Stimulated activated CD8-positive, alpha-beta memory T cell treated with anti-CD3 and anti-CD28 coated beads, Interleukin-12 subunit alpha, Interleukin-12 subunit beta, amount 100 ng/mL, for 4 hours (primary cell): ENCODE measurements at regions not wholly inside any gene's neighbourhood (a gene's known extent, or its start where the extent isn't known, plus 50 kb on each side); places are given as distances from the start of the nearest gene placed in this dataset.

Source experiments
- DNase-seq: peaks from one replicate; pipeline ENCODE4 v3.0.0-alpha.2; 2020; ENCODE audit warnings: low read depth

DNA sequence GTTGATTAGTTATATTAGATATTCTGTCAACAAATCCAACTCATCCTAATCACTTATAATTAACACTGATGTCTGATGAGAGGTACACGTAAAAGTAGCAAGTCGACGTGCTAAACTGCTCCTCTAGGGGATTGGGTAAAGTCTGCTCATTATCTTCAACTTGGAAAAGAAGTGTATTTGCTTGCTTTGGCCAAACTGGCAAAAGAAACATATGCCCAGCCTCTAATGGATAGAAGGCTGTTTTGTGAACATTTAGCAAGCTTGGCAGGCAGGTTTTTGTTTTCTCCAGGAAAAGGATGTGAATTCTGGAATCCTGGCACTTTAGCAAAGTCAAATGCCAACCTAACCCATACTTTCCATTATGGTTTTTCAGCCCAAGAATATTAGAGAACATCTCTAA, 264.8 kb downstream of the TBL1XR1 start:
- no peak for DNase-seq

DNA sequence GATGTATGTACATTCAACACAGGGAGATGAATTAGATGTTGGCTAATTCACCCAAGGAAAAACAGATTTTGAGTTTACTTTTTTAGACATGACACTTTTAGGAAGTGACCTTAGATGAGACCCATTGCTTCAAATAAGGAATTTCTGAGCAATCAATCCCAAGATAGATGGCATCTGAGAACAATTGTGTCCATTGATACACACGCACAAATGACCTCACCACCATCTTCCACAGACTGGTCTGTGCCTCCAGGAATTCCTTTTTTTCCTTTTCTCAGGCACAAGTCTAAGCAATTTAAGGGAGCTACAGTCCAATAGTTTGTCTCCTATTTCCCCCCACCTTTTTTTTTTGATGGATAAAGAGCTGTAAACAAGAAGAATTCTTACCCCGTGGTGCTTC, 265.3 kb downstream of the TBL1XR1 start:
- no peak for DNase-seq

DNA sequence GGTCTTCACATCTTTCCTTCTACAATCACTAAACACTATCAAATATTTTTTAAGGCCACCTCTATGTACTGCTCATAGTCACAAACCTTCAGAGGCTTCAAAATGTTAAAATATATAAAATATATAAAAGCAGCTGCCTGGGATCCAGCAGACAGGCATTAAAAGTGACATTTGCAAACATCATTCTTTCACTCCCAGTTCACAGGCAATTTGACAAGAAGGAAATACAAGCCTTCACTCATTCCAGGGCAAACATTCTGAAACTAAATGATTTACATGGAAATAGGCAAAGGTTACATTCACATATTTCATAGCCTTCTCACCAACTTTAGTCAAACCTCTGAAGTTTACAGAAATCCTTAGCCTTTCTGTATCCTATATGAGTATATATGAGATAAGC, 266.3 kb downstream of the TBL1XR1 start:
- no peak for DNase-seq

DNA sequence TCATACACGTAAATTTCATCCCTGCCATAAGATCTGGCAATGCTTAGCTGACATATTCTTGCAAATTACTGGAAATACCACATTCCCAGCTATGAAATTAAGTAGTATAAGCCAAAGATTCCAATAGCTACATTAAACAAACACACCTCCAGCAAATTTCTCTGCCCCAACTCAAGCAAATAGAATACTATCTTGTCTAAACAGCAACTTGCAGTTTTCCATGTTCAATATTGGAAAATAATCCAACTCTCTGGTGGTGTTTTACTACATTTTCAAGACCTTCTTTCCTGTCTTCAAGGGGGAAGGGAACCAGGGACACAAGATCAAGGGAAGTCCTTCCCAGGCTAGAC, 268.7 kb downstream of the TBL1XR1 start:
- DNase-seq, result no peak

DNA sequence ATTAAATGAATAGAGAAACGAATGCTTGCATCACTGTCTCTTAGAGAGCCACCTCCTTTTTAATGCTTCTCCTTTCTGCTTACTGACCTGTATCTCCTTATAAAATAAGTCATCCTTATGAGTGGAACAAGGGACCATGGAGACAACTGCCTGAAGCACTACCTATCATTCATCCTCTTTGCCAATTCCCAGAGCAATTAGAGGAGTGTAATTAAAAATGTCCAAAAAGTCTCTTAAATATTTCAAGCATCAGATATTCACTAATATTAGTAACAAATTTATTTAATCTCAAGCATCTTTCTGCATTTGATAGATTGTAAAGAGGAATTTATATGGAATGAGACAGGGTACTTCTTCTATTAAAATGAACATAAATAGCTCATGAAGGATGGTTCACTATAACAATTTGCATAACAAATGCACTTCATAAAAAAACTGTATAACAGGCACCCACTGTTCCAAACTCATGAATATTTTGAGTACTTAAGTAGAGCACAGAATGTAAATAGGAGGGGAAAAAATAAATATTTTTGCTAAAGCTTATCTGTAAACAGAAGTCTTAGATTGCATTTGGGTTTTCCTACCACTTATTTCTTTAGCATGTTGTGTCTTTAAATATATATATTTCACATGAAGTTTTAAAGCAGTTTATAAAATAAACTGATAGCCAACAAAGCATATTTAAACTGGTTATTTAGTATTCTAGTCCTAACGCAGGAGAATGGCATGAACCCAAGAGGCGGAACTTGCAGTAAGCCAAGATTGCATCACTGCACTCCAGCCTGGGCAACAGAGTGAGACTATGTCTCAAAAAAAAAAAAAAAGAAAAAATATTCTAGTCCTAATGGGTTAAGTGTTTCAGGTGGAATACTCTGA, 269.3 kb downstream of the TBL1XR1 start:
- no peak for DNase-seq

DNA sequence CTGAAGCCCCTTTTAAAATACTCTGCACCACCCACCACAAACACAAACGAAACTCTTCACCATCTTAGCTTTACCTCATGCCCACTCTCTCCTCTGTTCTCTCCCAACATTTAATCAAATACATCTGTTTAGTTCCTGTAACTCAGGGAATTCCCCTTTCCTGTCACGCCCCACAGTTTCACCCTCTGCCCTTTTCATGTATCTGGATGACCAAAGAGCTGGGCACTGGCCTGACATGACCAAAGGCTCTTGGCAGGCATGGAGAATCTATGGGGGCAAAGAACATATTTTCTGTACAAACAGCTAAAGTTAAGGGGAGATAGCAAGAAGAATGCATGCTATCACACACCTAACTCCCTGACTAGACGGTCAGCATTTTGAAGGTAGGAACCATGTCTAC, 270.0 kb downstream of the TBL1XR1 start:
- DNase-seq, result no peak

DNA sequence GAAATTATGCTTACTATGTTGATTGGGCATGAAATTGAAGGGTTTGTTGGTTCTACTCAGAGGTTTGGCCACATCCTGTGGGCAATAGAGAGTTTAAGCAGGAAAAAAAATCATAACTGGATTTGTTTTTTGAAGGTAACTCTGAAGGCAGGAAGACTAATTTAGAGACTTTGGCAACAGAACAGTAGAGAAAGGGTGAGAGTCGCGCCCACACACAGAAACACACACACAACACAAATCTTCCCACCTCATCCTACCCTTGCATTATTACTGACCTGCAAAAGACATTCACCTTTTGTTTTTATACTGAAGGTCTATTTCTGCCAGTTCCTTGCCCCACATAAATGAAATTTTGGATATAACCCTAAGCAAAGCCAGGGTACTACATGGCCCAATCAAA, 270.6 kb downstream of the TBL1XR1 start:
- no peak for DNase-seq

DNA sequence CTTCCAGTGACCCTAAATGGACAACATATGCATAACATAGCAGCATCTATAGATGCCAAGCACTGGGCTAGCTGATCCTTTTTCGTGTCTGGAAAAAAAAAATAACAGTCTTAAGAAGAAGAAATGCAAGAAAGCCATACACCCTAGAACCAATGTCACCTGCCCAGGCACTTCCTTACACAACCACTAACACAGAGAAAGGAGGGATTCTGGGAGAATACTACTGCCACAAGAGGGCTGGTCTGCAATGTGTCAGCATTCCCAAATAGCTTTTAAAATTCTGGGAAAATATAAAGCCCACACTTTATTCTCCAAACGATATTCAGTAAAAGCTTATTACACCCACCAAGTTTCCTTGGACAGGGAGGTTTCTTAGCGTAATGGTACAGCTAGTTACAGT, 271.2 kb downstream of the TBL1XR1 start:
- DNase-seq, result no peak

DNA sequence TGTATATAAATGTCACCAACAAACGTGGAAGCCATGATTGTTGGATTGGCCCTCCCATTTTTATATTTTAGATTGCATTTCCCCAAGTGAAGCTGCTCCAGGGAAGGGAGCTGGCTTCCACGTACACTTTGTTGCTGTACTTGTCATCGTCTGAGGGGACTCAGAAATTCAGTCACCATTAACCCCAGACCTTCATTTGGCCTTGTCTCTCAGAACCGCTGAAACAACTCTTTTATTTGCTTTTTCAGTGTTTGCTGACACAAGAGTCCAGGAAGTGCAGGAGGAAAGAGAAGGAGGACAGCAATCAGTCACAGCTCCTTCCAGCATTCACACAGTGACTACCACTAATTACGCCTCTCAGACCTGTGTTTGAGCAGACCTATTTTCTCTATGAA, 276.5 kb downstream of the TBL1XR1 start:
- DNase-seq, result no peak

DNA sequence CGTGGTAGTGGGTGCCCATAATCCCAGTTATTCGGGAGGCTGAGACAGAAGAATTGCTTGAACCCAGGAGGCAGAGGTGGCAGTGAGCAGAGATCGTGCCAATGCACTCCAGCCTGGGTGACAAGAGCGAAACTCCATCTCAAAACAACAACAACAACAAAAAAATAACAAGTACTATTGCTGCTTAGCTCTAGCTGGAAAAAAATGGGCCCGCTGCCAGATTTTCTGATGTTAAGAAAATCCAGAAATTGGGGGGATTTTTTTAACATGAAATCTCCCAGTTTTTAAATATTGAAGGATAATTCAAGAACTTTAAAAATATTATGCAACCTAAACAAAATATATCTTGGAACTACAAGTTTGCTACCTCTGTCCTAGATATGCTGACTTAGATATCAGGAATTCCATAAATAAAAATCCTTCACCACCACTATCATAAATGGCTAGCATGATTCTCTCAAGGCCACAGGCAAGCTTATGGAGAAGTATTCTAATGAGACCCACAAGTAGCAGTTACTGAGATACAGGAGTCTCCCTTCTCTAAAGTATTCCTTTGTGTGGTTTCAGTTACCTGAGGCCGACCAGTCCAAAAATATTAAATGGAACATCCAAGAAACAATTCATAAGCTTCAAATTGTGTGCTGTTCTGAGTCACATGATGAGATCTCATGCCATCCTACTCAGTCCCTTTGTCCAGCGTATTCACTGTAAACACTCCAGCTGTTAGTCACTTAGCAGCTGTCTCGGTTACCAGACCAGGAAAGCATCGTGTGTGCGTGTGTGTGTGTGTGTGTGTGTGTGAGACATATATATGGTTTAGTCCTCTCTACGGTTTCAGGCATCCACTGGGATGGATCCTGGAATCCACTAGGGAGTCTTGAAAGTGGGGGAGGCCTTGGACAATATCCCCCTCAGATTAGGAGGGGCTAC, 277.2 kb downstream of the TBL1XR1 start:
- no peak for DNase-seq

DNA sequence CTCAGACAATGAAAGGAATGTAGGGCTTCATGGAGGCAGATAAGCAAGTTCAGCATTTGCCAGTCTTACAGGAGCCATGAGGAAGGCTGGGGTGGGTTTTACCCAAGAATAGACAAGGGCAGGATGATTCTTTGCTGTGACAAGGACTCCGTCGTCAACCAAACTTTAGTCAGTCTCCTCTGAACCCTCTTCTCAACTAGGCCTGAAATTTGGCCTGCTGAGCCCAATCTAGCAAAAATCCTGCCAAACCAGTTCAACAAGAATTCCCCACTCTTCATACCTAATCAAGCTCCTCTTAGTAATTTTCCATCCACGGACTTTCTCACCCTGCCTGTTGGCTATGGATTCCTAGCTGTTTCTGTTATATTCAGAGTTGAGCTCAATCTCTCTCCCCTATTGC, 280.5 kb downstream of the TBL1XR1 start:
- no peak for DNase-seq

DNA sequence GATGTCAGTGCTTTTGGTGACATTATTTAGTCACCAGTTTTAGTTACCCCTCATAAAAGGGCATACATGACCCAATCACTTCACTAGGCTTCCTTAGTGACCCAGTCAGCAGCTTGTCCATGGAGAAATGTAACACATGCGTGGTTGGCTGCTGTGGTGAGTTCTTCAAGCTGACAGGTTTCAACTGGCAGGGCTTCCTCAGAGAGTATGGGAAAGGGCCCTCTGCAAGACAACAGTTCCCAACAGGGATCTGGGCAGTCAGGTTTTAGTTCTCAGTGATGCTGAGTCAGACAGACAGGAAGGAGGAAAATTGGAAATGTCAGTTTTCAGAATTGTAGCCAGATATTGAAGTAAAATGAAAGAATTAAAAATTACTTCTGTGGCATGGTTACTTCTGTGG, 282.5 kb downstream of the TBL1XR1 start:
- DNase-seq, result no peak

DNA sequence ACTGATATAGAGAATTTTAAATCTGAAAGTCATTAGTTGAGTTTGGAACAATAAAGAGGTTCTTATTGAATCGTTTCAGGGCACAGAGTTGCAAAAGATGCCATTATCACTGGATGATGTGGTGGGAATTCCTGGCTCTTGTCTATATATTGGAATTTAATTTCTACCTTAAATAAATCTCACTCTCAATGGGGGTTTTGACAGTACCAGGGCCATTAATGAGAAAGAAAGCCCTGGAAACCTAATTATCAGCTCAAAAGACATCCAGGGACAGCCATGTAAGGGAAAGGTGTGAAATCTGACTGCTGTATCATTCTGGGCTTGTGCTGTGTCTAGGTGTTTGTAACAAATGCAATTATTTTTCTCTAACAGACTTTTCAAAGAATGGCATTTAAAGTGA, 285.7 kb downstream of the TBL1XR1 start:
- no peak for DNase-seq

DNA sequence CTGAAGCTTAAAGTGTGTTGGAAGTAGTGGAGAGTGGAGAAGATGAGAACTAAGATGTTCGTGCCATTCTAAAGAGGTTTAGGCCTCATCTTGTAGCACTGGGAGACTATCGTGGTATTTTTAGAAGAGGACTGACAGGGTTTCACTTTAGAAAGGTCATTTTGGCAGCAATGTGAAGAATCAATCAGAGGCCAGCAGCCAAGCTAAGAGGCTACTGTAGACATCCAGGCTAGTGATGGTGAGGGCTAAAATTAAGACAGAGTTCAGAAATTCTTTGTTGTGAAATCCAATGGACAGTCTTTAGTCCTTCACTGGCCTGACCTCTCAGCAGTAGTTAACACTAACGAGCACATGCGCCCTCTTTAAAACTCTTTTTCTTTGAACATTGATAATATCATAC, 288.2 kb downstream of the TBL1XR1 start:
- DNase-seq, result no peak

DNA sequence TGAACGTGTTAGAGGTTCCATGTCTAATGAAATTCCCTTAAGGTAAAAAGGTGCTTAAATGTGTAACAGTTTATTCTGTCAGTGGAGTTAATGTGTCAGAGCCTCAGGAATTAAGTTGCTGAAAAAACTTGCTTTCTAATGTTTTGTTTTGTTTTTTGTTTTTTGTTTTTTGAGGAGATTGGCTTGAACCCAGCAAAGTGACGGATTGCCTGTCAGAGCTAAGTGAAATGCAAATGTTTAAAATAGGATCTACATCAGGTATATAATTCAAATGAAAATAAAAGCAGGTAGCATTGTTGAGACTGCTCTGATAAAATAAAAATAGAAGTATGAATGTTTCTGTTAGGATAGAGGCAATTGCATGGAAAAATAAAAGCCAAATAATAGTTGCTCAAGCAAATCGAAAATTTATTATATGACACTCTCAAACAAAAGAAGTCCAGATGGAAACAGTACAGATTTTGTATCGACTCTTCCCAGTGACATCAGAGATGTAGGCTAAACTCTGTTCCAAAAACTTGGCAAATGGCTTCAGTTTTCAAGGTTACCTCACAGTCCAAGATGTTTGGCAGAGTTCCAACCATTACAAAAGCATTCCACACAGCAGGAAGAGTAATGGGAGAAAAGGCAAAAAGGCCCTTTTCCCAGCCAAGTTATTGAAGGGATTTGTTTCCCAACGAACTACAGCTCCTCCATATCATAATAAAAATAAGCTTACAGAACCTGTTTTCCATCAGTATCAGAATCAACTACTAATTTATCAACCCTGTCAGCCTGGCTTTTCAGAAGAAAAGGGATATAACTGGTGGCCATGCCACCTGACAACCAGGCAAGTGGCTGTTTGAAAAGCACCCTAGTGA, 291.0 kb downstream of the TBL1XR1 start:
- no peak for DNase-seq

DNA sequence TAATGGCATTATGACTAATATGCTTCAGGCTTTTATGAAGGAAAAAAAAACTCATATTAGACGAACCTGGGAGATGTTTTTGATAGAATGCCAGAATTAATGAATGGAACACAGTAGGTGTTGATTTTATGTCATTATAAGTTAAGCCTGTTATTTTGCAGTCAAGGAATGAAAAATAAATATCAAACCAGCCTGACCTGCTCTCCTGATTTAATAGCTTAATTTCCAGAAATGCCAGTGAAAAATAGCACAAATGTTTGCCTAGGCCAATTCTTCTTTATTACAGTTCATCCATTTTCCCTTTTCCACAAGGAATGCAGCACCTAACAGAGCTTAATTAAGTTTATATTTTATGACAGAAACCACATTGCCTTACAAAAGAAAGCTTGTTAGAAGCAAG, 292.0 kb downstream of the TBL1XR1 start:
- DNase-seq, result no peak

DNA sequence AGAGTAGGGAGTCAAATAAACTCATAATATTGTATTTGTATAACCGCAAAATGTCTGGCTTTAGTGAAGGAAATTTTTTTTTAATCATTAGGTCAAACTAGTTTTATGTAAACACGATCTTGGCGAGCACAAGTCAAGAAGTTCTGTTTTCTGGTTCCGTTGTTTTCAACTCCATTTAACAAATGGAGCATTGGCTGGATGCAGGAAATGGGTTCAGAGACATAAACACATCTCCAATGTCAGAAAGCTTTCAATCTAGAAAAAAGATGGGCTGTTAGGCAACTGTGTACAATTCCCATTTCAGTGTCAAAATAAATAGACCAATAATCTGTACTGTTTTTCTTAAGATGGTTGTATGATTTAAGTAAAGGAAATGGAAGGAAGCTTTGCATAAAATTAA, 292.8 kb downstream of the TBL1XR1 start:
- no peak for DNase-seq

DNA sequence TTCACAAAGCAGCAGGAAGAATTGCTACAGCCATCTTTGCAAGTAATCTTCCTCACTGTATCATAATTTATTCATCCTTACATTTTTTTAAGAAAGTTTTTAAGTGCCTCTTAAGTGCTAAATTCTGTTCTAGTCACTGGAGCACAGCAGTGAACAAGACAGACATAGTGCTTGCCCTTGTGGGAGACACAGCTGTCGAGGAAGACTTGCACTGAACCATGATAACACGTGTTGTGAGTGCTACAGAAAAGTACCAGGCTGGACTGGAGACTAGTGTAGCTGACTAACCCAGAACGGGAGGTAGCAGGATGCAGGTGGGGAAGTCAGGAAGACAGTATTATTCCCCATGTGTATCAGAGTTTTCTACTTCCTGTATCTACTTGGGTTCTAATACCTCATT, 300.6 kb downstream of the TBL1XR1 start:
- DNase-seq, result no peak

DNA sequence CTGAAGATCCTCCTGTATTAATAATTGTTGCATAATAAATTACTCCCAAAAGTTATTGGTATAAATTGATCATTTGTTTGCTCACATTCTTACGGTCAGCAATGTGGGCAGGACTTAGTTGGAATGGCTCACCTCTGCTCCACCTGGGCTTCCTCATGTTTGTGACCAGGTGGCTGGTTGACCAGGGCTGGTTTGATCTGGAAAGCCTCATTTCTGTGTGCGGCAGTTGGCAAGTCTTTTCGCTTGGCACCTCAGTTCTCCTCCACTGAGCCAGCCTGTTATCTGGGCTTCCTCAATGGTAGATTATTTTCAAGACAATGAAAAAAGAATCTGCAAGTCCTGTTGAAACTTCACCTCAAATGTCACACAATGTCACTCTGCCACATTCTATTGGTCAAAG, 301.1 kb downstream of the TBL1XR1 start:
- DNase-seq, result no peak

DNA sequence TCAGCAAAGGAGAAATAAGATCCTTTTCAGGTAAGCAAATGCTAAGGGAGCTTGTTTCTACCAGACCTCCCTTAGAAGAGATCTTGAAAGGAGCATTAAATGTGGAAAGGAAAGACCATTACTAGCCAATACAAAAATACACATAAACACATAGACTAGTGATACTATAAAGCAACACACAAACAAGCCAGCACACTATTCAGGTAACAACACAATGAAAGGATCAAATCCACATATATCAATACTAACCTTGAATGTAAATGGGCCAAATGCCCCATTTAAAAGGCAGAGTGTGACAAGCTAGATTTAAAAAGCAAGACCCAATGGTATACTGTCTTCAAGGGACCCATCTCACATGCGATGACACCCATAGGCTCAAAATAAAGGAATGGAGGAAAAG, 317.6 kb downstream of the TBL1XR1 start:
- DNase-seq, result no peak

DNA sequence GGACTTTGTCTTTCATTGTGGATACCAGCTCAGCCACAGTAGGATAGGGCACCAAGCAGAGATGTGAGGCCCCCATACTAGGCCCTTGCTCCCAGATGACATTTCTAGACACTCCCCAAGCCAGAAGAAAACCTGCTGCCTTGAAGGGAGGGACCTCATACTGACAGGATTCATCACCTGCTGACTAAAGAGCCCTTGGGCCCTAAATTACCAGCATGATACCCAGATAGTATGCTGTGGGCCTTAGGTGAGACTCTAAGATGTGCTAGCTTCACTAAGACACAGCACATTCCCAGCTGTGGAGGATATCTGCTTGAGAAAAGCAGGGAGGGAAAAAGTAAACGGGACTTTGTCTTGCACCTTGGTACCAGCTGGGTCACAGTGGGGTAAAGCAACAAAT, 324.0 kb downstream of the TBL1XR1 start:
- DNase-seq, result no peak

DNA sequence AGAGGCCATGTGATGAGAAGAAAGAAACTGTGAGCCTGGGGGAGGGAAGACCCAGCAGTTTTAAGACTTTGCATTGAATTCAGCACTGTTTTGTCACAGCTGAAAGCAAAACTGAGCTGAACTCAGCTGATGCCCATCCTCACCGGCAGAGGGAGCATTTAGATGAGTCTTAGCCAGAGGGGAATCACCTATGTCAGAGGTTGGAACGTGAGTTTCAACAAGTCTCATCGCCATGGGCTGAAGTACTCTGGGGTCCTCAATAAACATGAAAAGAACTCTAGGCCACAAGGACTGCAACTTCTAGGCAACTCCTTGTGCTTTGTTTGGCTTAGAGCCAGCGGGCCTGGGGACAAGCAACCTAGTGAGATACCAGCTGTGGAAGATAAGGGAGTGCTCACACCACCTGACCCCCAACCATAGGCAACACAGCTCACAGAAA, 324.5 kb downstream of the TBL1XR1 start:
- peak; percentile 4 for DNase-seq
